ENCODE measurements at regions not wholly inside any gene's neighbourhood (a gene's known extent, or its start where the extent isn't known, plus 50 kb on each side); places are given as distances from the start of the nearest gene placed in this dataset.

- H3K4me1 ChIP-seq (ENCODE audit: control insufficient read depth, insufficient read depth, low read length): no peaks in the 10 kb centered on the region
- DNase-seq (ENCODE audit: low read depth, low spot score) (no peak), ATAC-seq (no peak), FAIRE-seq (no peak)
- no peaks in the 10 kb centered on the region; a peak in 1 of 4 replicates for H3K27me3 ChIP-seq (replicated peaks in 1 of 2; ENCODE audit: control insufficient read depth in 2 of 2, insufficient read depth in 2 of 2, low read length in 1 of 2)
- H3K9me3 ChIP-seq (replicated peaks; ENCODE audit: control insufficient read depth, insufficient read depth, low read length): peaks cover 5% of the 10 kb centered on the region; the same call in 2 of the 3 replicates
- no peak overlapping the region for H2AFZ ChIP-seq (ENCODE audit: control insufficient read depth, low read depth, low read length)
- no TSS peak for BruUV-seq (replicated peaks)
- RAD21 ChIA-PET (ENCODE audit: unreplicated experiment): no interaction called here
- H3K4me3 ChIP-seq: no peak overlapping the region
- 0% methylated on average over 4 of the region's 4 CpGs for WGBS (ENCODE audit: insufficient coverage, insufficient replicate concordance, low lambda C conversion rate, missing lambda C conversion rate)
- H3K36me3 ChIP-seq (ENCODE audit: control insufficient read depth in 2 of 2, insufficient read depth in 2 of 2, low read length in 1 of 2): no peaks in the 10 kb centered on the region
- intact Hi-C loops (cut with micrococcal nuclease; ENCODE audit: unreplicated experiment) (no loop called here), in situ Hi-C loops (cut with MboI) (no loop called here)
- no peaks in the 10 kb centered on the region for H3K79me2 ChIP-seq (ENCODE audit: control insufficient read depth, insufficient read depth, low read length)
- CTCF ChIA-PET: no interaction called here
- POLR2A ChIA-PET: no interaction called here
- SMC1A ChIA-PET (ENCODE audit: uncharacterized antibody, unreplicated experiment): no interaction called here
- no peak overlapping the region for H3K27ac ChIP-seq (ENCODE audit: control insufficient read depth, insufficient read depth)
- no peak overlapping the region for H3K9ac ChIP-seq (ENCODE audit: control insufficient read depth, insufficient read depth, low read length)
- no peaks in the 10 kb centered on the region for H4K20me1 ChIP-seq (ENCODE audit: control insufficient read depth, insufficient read depth)
- no peak overlapping the region for H3K4me2 ChIP-seq (ENCODE audit: control insufficient read depth, insufficient read depth)
- TF ChIP-seq ETV6 (conservative IDR thresholded peaks at IDR 0.05 in 1 of 2, IDR thresholded peaks at IDR 0.05 in 1 of 2; ENCODE audit: borderline replicate concordance in 1 of 2, low read depth in 1 of 2) (no peak), IKZF1 (conservative IDR thresholded peaks at IDR 0.05) (no peak), USF2 (IDR thresholded peaks at IDR 0.05; ENCODE audit: borderline replicate concordance, low read depth, low read length) (no peak), YY1 (IDR thresholded peaks at IDR 0.05; ENCODE audit: low read depth, low read length) (no peak), SUPT20H (IDR thresholded peaks at IDR 0.05; ENCODE audit: borderline replicate concordance, control insufficient read depth, low read depth, low read length) (no peak), POLR2A (IDR thresholded peaks at IDR 0.05; ENCODE audit: low read depth, low read length) (no peak), MAX (IDR thresholded peaks at IDR 0.05; ENCODE audit: low read depth, low read length) (no peak), CHD1 (IDR thresholded peaks at IDR 0.05; ENCODE audit: low read depth, low read length) (no peak), BCLAF1 (IDR thresholded peaks at IDR 0.05) (no peak), RFX5 (IDR thresholded peaks at IDR 0.05; ENCODE audit: low read depth, low read length) (no peak), ASH2L (IDR thresholded peaks at IDR 0.05; ENCODE audit: borderline replicate concordance, low read depth) (no peak), FOS (IDR thresholded peaks at IDR 0.05; ENCODE audit: borderline replicate concordance, extremely low read depth, insufficient read length) (no peak), BMI1 (IDR thresholded peaks at IDR 0.05; ENCODE audit: borderline replicate concordance) (no peak), NKRF (conservative IDR thresholded peaks at IDR 0.05) (no peak), BHLHE40 (IDR thresholded peaks at IDR 0.05; ENCODE audit: borderline replicate concordance in 1 of 2, low read depth in 2 of 2, low read length in 1 of 2) (no peak), RELB (IDR thresholded peaks at IDR 0.05; ENCODE audit: low read depth) (no peak), STAT3 (IDR thresholded peaks at IDR 0.05; ENCODE audit: low read depth, low read length) (no peak)
Measured at GRCh38 chr2:217387776-217388387, 528.0 kb upstream of the TNP1 start.

All from GM12878 (cell line).